ENCODE measurements at regions not wholly inside any gene's neighbourhood (a gene's known extent, or its start where the extent isn't known, plus 50 kb on each side); places are given as distances from the start of the nearest gene placed in this dataset.

GRCh38 chr9:81758123-81758797 lies 68.9 kb upstream of the TLE1 start:
- Mint-ChIP-seq H3K4me3 (no peak overlapping the region), H3K27ac (no peak overlapping the region), H3K4me1 (ENCODE audit: low read depth) (no peaks in the 10 kb centered on the region), H3K36me3 (ENCODE audit: low read depth) (no peaks in the 10 kb centered on the region), H3K27me3 (no peaks in the 10 kb centered on the region), H3K9me3 (no peaks in the 10 kb centered on the region)
- peaks cover 0 to 23% of the 10 kb centered on the region in 2 experiments for H3K9me3 ChIP-seq (ENCODE audit: control insufficient read depth in 1 of 2, insufficient read depth in 1 of 2, low read length in 2 of 2)
- TF ChIP-seq, protein P1, sequence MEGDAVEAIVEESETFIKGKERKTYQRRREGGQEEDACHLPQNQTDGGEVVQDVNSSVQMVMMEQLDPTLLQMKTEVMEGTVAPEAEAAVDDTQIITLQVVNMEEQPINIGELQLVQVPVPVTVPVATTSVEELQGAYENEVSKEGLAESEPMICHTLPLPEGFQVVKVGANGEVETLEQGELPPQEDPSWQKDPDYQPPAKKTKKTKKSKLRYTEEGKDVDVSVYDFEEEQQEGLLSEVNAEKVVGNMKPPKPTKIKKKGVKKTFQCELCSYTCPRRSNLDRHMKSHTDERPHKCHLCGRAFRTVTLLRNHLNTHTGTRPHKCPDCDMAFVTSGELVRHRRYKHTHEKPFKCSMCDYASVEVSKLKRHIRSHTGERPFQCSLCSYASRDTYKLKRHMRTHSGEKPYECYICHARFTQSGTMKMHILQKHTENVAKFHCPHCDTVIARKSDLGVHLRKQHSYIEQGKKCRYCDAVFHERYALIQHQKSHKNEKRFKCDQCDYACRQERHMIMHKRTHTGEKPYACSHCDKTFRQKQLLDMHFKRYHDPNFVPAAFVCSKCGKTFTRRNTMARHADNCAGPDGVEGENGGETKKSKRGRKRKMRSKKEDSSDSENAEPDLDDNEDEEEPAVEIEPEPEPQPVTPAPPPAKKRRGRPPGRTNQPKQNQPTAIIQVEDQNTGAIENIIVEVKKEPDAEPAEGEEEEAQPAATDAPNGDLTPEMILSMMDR (IDR thresholded peaks at IDR 0.05), result no peak
- H3K27ac ChIP-seq (ENCODE audit: low read depth in 1 of 2, low read length in 2 of 2), result no peak overlapping the region
- no peaks in the 10 kb centered on the region for H3K27me3 ChIP-seq (ENCODE audit: control insufficient read depth in 1 of 2, insufficient read depth in 2 of 2, low read length in 2 of 2)
- H3K4me1 ChIP-seq (ENCODE audit: insufficient read depth, low read length), result no peaks in the 10 kb centered on the region
- POLR2A ChIA-PET, result no interaction called here
- DNase-seq (no peak), ATAC-seq (ENCODE audit: poor library complexity) (no peak)
- intact Hi-C loops (cut with DNase I, micrococcal nuclease), result no loop called here
- H3K4me3 ChIP-seq (ENCODE audit: low read length), result no peak overlapping the region
- H3K36me3 ChIP-seq (ENCODE audit: insufficient read depth, low read length), result no peaks in the 10 kb centered on the region
- CTCF ChIA-PET, result no interaction called here

DNA sequence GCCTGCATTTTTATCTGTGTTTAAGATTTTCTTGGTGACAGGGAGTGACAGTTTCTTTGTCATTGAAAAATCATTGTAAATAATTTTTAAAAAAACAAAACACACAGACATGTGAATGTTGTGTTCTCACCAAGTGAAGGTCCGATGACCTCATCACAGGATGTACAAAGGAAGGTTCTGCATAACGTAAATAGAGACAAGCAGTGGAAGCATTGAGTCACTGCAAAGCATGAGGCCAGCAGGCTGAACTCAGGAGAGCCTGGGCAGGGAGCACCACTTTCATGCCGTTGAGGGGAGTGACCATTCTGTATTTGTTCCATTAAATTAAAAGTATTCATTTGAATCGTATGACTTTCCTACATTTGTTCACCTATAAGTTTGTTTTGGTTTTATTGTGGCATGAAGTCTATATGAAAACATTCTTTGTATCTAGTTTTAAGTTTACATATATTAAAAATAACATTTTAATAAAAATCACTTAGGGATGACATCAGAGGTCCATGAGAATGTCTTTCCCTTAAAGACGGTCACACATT lies 70.4 kb upstream of the TLE1 start:
- no peaks in the 10 kb centered on the region for H3K36me3 ChIP-seq (ENCODE audit: insufficient read depth, low read length)
- no peak for DNase-seq
- intact Hi-C loops (cut with DNase I, micrococcal nuclease), result no loop called here
- H3K9me3 ChIP-seq (ENCODE audit: control insufficient read depth in 1 of 2, insufficient read depth in 1 of 2, low read length in 2 of 2), result peaks cover 0 to 23% of the 10 kb centered on the region in 2 experiments
- ATAC-seq (ENCODE audit: poor library complexity), result no peak
- H3K27me3 ChIP-seq (ENCODE audit: control insufficient read depth in 1 of 2, insufficient read depth in 2 of 2, low read length in 2 of 2), result no peaks in the 10 kb centered on the region
- ChIA-PET POLR2A (no interaction called here), CTCF (no interaction called here)
- Mint-ChIP-seq H3K9me3 (no peaks in the 10 kb centered on the region), H3K4me1 (ENCODE audit: low read depth) (no peaks in the 10 kb centered on the region), H3K27ac (no peak overlapping the region), H3K36me3 (ENCODE audit: low read depth) (no peaks in the 10 kb centered on the region), H3K27me3 (no peaks in the 10 kb centered on the region), H3K4me3 (no peak overlapping the region)
- no peak overlapping the region for H3K27ac ChIP-seq (ENCODE audit: low read depth in 1 of 2, low read length in 2 of 2)
- TF ChIP-seq, protein P1 (IDR thresholded peaks at IDR 0.05), result no peak
- H3K4me1 ChIP-seq (ENCODE audit: insufficient read depth, low read length), result no peaks in the 10 kb centered on the region
- no peak overlapping the region for H3K4me3 ChIP-seq (ENCODE audit: low read length)

DNA sequence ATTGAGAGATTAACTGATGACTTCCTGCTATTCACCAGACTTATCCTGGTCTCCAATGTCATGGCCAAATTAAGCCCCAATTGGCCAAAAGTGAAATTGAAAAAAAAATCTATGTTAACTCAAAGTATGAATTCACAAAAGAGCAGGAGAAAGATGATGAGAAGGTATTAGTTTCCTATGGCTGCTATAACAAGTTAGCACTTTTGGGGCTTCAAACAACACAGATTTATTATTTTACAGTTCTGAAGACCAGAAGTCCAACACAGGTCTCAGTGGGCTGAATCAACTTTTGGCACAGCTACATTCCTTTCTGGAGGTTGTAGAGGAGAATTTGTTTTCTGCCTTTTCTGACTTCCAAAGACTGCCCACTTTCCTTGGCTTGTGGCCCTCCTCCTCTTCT lies 78.6 kb upstream of the TLE1 start:
- Mint-ChIP-seq H3K9me3 (no peaks in the 10 kb centered on the region), H3K4me3 (no peak overlapping the region), H3K4me1 (ENCODE audit: low read depth) (no peaks in the 10 kb centered on the region), H3K27me3 (no peaks in the 10 kb centered on the region), H3K36me3 (ENCODE audit: low read depth) (no peaks in the 10 kb centered on the region), H3K27ac (no peak overlapping the region)
- no peaks in the 10 kb centered on the region for H3K27me3 ChIP-seq (ENCODE audit: control insufficient read depth in 1 of 2, insufficient read depth in 2 of 2, low read length in 2 of 2)
- DNase-seq, result no peak
- H3K4me1 ChIP-seq (ENCODE audit: insufficient read depth, low read length), result no peaks in the 10 kb centered on the region
- H3K36me3 ChIP-seq (ENCODE audit: insufficient read depth, low read length), result no peaks in the 10 kb centered on the region
- CTCF ChIA-PET, result no interaction called here
- no peak overlapping the region for H3K27ac ChIP-seq (ENCODE audit: low read depth in 1 of 2, low read length in 2 of 2)
- peaks cover 0 to 6% of the 10 kb centered on the region in 2 experiments for H3K9me3 ChIP-seq (ENCODE audit: control insufficient read depth in 1 of 2, insufficient read depth in 1 of 2, low read length in 2 of 2)
- no peak overlapping the region for H3K4me3 ChIP-seq (ENCODE audit: low read length)
- intact Hi-C loops (cut with DNase I, micrococcal nuclease), result no loop called here
- ATAC-seq (ENCODE audit: poor library complexity), result no peak
- POLR2A ChIA-PET, result no interaction called here
- TF ChIP-seq, protein P1 (IDR thresholded peaks at IDR 0.05), result no peak

Measured in CD4-positive, alpha-beta T cell (primary cell).